ENCODE measurements at regions not wholly inside any gene's neighbourhood (a gene's known extent, or its start where the extent isn't known, plus 50 kb on each side); places are given as distances from the start of the nearest gene placed in this dataset.
"Not testable (repeated sequence)": the region's sequence is repeated elsewhere in the genome, so short reads cannot be mapped to it uniquely, and the experiment has no call there.

GRCh38 chr1:30562559-30562958, 160.8 kb downstream of the MATN1 start:
- Histone ChIP-seq H3K27me3 (no peaks in the 10 kb centered on the region), H3K36me3 (no peaks in the 10 kb centered on the region), H3K4me1 (no peaks in the 10 kb centered on the region), H3K4me3 (replicated peaks in 1 of 3) (no peak overlapping the region), H3K9me3 (no peaks in the 10 kb centered on the region), H3K27ac (no peak overlapping the region)
- intact Hi-C loops (cut with DNase I) = no loop called here
- DNase-seq = no peak
- no peak for TF ChIP-seq POLR2A (IDR thresholded peaks at IDR 0.05)
- TF ChIP-seq CTCF (IDR thresholded peaks at IDR 0.05) = no peak

- H3K36me3 ChIP-seq = no peaks in the 10 kb centered on the region
- no peaks in the 10 kb centered on the region for H3K27me3 ChIP-seq
- intact Hi-C loops (cut with DNase I) = no loop called here
- no peaks in the 10 kb centered on the region for H3K4me1 ChIP-seq
- H3K4me3 ChIP-seq (replicated peaks in 1 of 3) = no peak overlapping the region
- H3K9me3 ChIP-seq = no peaks in the 10 kb centered on the region
- DNase-seq = no peak
- no peak overlapping the region for H3K27ac ChIP-seq
- no peak for TF ChIP-seq CTCF (IDR thresholded peaks at IDR 0.05)
- TF ChIP-seq POLR2A (IDR thresholded peaks at IDR 0.05) = no peak
- 94% methylated on average over 5 to 7 of the region's 8 CpGs for WGBS, 2 donors
These were observed 171.8 kb downstream of the MATN1 start for GRCh38 chr1:30551603-30552002.

GRCh38 chr1:30550365-30551220, 172.8 kb downstream of the MATN1 start:
- H3K27ac ChIP-seq = no peak overlapping the region
- H3K36me3 ChIP-seq = no peaks in the 10 kb centered on the region
- H3K9me3 ChIP-seq = no peaks in the 10 kb centered on the region
- no peak for TF ChIP-seq POLR2A (IDR thresholded peaks at IDR 0.05)
- TF ChIP-seq CTCF (IDR thresholded peaks at IDR 0.05) = no peak
- WGBS, 2 donors = 83 to 88% methylated on average over 3 to 9 of the region's 11 CpGs
- H3K4me3 ChIP-seq (replicated peaks in 1 of 3) = no peak overlapping the region
- H3K4me1 ChIP-seq = no peaks in the 10 kb centered on the region
- DNase-seq = no peak
- H3K27me3 ChIP-seq = no peaks in the 10 kb centered on the region
- intact Hi-C loops (cut with DNase I) = no loop called here

GRCh38 chr1:30549872-30550271, 173.5 kb downstream of the MATN1 start:
- 94 to 100% methylated on average over 1 of the region's 1 CpG for WGBS, 2 donors
- H3K9me3 ChIP-seq; H3K36me3 ChIP-seq; DNase-seq; H3K4me3 ChIP-seq (replicated peaks in 1 of 3); H3K27ac ChIP-seq; H3K27me3 ChIP-seq; intact Hi-C loops (cut with DNase I); H3K4me1 ChIP-seq: not testable (repeated sequence)

- TF ChIP-seq CTCF (IDR thresholded peaks at IDR 0.05) (no peak), POLR2A (IDR thresholded peaks at IDR 0.05) (no peak)
- no peak overlapping the region for H3K27ac ChIP-seq
- H3K36me3 ChIP-seq = no peaks in the 10 kb centered on the region
- no peaks in the 10 kb centered on the region for H3K9me3 ChIP-seq
- intact Hi-C loops (cut with DNase I) = no loop called here
- no peak overlapping the region for H3K4me3 ChIP-seq (replicated peaks in 1 of 3)
- WGBS, 2 donors = 87 to 90% methylated on average over 2 of the region's 2 CpGs
- no peak for DNase-seq
- no peaks in the 10 kb centered on the region for H3K4me1 ChIP-seq
- no peaks in the 10 kb centered on the region for H3K27me3 ChIP-seq
These were observed 175.1 kb downstream of the MATN1 start for GRCh38 chr1:30548294-30548693.

GRCh38 chr1:30547326-30547725, 176.1 kb downstream of the MATN1 start:
- WGBS, 2 donors = 60 to 61% methylated on average over 2 of the region's 2 CpGs

More at GRCh38 chr1:30547326-30547725, 176.1 kb downstream of the MATN1 start:
- H3K36me3 ChIP-seq; intact Hi-C loops (cut with DNase I); H3K9me3 ChIP-seq; DNase-seq; H3K27ac ChIP-seq; H3K4me1 ChIP-seq; H3K27me3 ChIP-seq; H3K4me3 ChIP-seq (replicated peaks in 1 of 3): not testable (repeated sequence)

Measured in thyroid gland (tissue), 4 donors.